Caco-2 (cell line): ENCODE measurements at regions not wholly inside any gene's neighbourhood (a gene's known extent, or its start where the extent isn't known, plus 50 kb on each side); places are given as distances from the start of the nearest gene placed in this dataset.

Experiments
- BruUV-seq: library from RNA; stranded (reverse); fragments of 400-500 nt; replicated peaks from 2 replicates; lab custom pipeline; 2021; lab: Mats Ljungman, UMichigan
- CTCF ChIA-PET: fragments of 300-600 bp; sonication (Branson Sonifier 250); formaldehyde crosslinking; loops from one replicate; lab custom pipeline; 2022; ENCODE audit warnings: antibody characterized with exemption; lab: Charles Lee
- POLR2A ChIA-PET: fragments of 300-600 bp; sonication (Branson Sonifier 250); formaldehyde crosslinking; loops from one replicate; lab custom pipeline; 2022; ENCODE audit warnings: antibody characterized with exemption; lab: Charles Lee
- DNase-seq, 2 experiments: peaks; one replicate each; pipeline versions ENCODE4 v3.0.0 to v3.0.0-alpha.2; 2020 to 2022
- H3K27me3 ChIP-seq: replicated peaks from 2 replicates; pipeline ENCODE4 v1.6.0; 2011; ENCODE audit warnings: low read length; ENCODE audit not compliant: control insufficient read depth, insufficient read depth
- H3K36me3 ChIP-seq: 2 replicates; pipeline ENCODE4 v1.5.1; 2011; ENCODE audit warnings: low read length; ENCODE audit not compliant: control insufficient read depth, insufficient read depth
- H3K4me1 ChIP-seq: fragments of 250-450 bp; sonication (Bioruptor Pico); 2 replicates; pipeline ENCODE4 v1.5.1; 2020; ENCODE audit warnings: mild to moderate bottlenecking
- H3K4me3 ChIP-seq: 2 replicates; pipeline ENCODE4 v1.5.1; 2011; ENCODE audit warnings: low read depth, mild to moderate bottlenecking, control low read depth, low read length
- H3K9me3 ChIP-seq: fragments of 250-450 bp; sonication (Bioruptor Pico); 2 replicates; pipeline ENCODE4 v1.5.1; 2020; ENCODE audit warnings: mild to moderate bottlenecking, moderate library complexity
- H3K27ac Mint-ChIP-seq: one replicate; pipeline ENCODE4 v1.8.0; 2022; ENCODE audit warnings: mixed read lengths; ENCODE audit not compliant: unreplicated experiment
- H3K27me3 Mint-ChIP-seq: one replicate; pipeline ENCODE4 v1.8.0; 2022; ENCODE audit warnings: mixed read lengths; ENCODE audit not compliant: insufficient read depth, unreplicated experiment
- H3K36me3 Mint-ChIP-seq: one replicate; pipeline ENCODE4 v1.8.0; 2022; ENCODE audit warnings: mild to moderate bottlenecking, mixed read lengths; ENCODE audit not compliant: insufficient read depth, unreplicated experiment
- H3K4me1 Mint-ChIP-seq: one replicate; pipeline ENCODE4 v1.8.0; 2022; ENCODE audit warnings: low read depth, mixed read lengths; ENCODE audit not compliant: unreplicated experiment
- H3K4me3 Mint-ChIP-seq: one replicate; pipeline ENCODE4 v1.8.0; 2022; ENCODE audit warnings: mild to moderate bottlenecking, moderate library complexity, mixed read lengths; ENCODE audit not compliant: unreplicated experiment
- H3K9me3 Mint-ChIP-seq: one replicate; pipeline ENCODE4 v1.8.0; 2022; ENCODE audit warnings: mixed read lengths; ENCODE audit not compliant: unreplicated experiment
- intact Hi-C: fragments of 100-400 bp; cut with micrococcal nuclease; formaldehyde crosslinking; loops from one replicate; pipeline ENCODE4 v1.10.0; 2022; ENCODE audit not compliant: unreplicated experiment
- TF ChIP-seq, protein P1 (sequence below), 2 experiments: fragments of 200-600 bp in 1 of 2; IDR thresholded peaks; 1 replicate in 1 of 2; 2 replicates in 1 of 2; pipeline versions ENCODE4 v1.5.1 to v1.8.0; 2011 to 2022; ENCODE audit warnings: antibody characterized with exemption in 1 of 2, control low read depth in 1 of 2, inconsistent platforms in 1 of 2, low read depth in 1 of 2, low read length in 1 of 2, mild to moderate bottlenecking in 1 of 2, moderate library complexity in 1 of 2; ENCODE audit not compliant: insufficient read depth in 1 of 2, severe bottlenecking in 1 of 2, unreplicated experiment in 1 of 2

DNA sequence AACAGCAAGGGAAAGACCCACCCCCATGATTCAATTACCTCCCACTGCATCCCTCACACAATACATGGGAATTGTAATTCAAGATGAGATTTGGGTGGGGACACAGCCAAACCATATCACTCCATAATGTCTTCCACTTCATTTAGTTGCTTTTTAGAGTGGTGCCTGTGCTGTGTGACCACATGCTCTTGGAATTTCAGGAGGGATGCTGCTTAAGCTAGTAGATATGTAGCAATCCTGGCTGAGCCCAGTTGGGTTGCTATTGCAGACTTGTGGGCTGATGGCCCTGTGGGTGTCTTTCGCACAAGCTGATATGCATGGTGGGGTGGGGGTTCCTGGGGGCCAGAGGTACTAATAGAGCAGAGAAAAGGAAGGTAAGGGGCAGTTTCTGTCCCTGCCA lies 160.4 kb upstream of the SYT6 start:
- no TSS peak for BruUV-seq

GRCh38 chr1:114310695-114311271 lies 157.1 kb upstream of the SYT6 start:
- no TSS peak for BruUV-seq

More for the DNA sequence above, 160.4 kb upstream of the SYT6 start:
- Histone ChIP-seq H3K4me3 (no peak overlapping the region), H3K27me3 (no peaks in the 10 kb centered on the region), H3K36me3 (no peaks in the 10 kb centered on the region), H3K9me3 (no peaks in the 10 kb centered on the region), H3K4me1 (no peaks in the 10 kb centered on the region)
- no peak for DNase-seq
- no peaks in the 10 kb centered on the region for H3K27me3 Mint-ChIP-seq
- H3K9me3 Mint-ChIP-seq, result no peaks in the 10 kb centered on the region
- H3K4me3 Mint-ChIP-seq, result no peak overlapping the region
- ChIA-PET POLR2A (no interaction called here), CTCF (no interaction called here)
- H3K36me3 Mint-ChIP-seq, result no peaks in the 10 kb centered on the region
- intact Hi-C loops, result no loop called here
- TF ChIP-seq, protein P1, sequence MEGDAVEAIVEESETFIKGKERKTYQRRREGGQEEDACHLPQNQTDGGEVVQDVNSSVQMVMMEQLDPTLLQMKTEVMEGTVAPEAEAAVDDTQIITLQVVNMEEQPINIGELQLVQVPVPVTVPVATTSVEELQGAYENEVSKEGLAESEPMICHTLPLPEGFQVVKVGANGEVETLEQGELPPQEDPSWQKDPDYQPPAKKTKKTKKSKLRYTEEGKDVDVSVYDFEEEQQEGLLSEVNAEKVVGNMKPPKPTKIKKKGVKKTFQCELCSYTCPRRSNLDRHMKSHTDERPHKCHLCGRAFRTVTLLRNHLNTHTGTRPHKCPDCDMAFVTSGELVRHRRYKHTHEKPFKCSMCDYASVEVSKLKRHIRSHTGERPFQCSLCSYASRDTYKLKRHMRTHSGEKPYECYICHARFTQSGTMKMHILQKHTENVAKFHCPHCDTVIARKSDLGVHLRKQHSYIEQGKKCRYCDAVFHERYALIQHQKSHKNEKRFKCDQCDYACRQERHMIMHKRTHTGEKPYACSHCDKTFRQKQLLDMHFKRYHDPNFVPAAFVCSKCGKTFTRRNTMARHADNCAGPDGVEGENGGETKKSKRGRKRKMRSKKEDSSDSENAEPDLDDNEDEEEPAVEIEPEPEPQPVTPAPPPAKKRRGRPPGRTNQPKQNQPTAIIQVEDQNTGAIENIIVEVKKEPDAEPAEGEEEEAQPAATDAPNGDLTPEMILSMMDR (IDR thresholded peaks at IDR 0.05; ENCODE audit: insufficient read depth in 1 of 2, low read depth in 1 of 2, low read length in 1 of 2, severe bottlenecking in 1 of 2, unreplicated experiment in 1 of 2), result no peak
- H3K4me1 Mint-ChIP-seq, result no peaks in the 10 kb centered on the region
- no peak overlapping the region for H3K27ac Mint-ChIP-seq

GRCh38 chr1:114302821-114303220 lies 149.2 kb upstream of the SYT6 start:
- H3K27ac Mint-ChIP-seq, result no peak overlapping the region
- H3K9me3 ChIP-seq, result no peaks in the 10 kb centered on the region
- H3K4me1 Mint-ChIP-seq, result no peaks in the 10 kb centered on the region
- peaks cover 15% of the 10 kb centered on the region for H3K27me3 Mint-ChIP-seq
- BruUV-seq, result no TSS peak
- no peaks in the 10 kb centered on the region for H3K9me3 Mint-ChIP-seq
- no peak overlapping the region for H3K4me3 ChIP-seq
- no peak overlapping the region for H3K4me3 Mint-ChIP-seq
- DNase-seq, result no peak
- no peaks in the 10 kb centered on the region for H3K27me3 ChIP-seq
- no peaks in the 10 kb centered on the region for H3K36me3 ChIP-seq
- ChIA-PET POLR2A (no interaction called here), CTCF (no interaction called here)
- H3K4me1 ChIP-seq, result no peaks in the 10 kb centered on the region
- intact Hi-C loops, result no loop called here
- H3K36me3 Mint-ChIP-seq, result no peaks in the 10 kb centered on the region
- TF ChIP-seq, protein P1 (IDR thresholded peaks at IDR 0.05; ENCODE audit: insufficient read depth in 1 of 2, low read depth in 1 of 2, low read length in 1 of 2, severe bottlenecking in 1 of 2, unreplicated experiment in 1 of 2), result no peak

More at GRCh38 chr1:114310695-114311271, 157.1 kb upstream of the SYT6 start:
- Histone ChIP-seq H3K9me3 (no peaks in the 10 kb centered on the region), H3K4me1 (no peaks in the 10 kb centered on the region), H3K36me3 (no peaks in the 10 kb centered on the region), H3K27me3 (no peaks in the 10 kb centered on the region), H3K4me3 (no peak overlapping the region)
- no peak overlapping the region for H3K4me3 Mint-ChIP-seq
- H3K4me1 Mint-ChIP-seq, result no peaks in the 10 kb centered on the region
- no peak overlapping the region for H3K27ac Mint-ChIP-seq
- no peaks in the 10 kb centered on the region for H3K9me3 Mint-ChIP-seq
- H3K36me3 Mint-ChIP-seq, result no peaks in the 10 kb centered on the region
- CTCF ChIA-PET, result no interaction called here
- peaks cover 5% of the 10 kb centered on the region for H3K27me3 Mint-ChIP-seq
- TF ChIP-seq, protein P1 (IDR thresholded peaks at IDR 0.05; ENCODE audit: insufficient read depth in 1 of 2, low read depth in 1 of 2, low read length in 1 of 2, severe bottlenecking in 1 of 2, unreplicated experiment in 1 of 2), result no peak
- intact Hi-C loops, result no loop called here
- POLR2A ChIA-PET, result no interaction called here
- DNase-seq, result no peak
